IMR-90 (cell line): ENCODE measurements at regions not wholly inside any gene's neighbourhood (a gene's known extent, or its start where the extent isn't known, plus 50 kb on each side); places are given as distances from the start of the nearest gene placed in this dataset.

ENCODE experiments used
- ATAC-seq: fragments of 200-7000 bp; cut with Tn5 transposase; 2 replicates; pipeline ENCODE4 v1.9.1; 2020; ENCODE audit warnings: low read depth, mild to moderate bottlenecking, moderate library complexity
- BruUV-seq: library from RNA; stranded (reverse); fragments of 400-500 nt; replicated peaks from 2 replicates; lab custom pipeline; 2021; lab: Mats Ljungman, UMichigan
- CTCF ChIA-PET: fragments of 300-600 bp; formaldehyde crosslinking; extraction: SDS; loops from one replicate; lab custom pipeline; 2021; ENCODE audit warnings: antibody characterized with exemption; lab: Yijun Ruan, JAX
- POLR2A ChIA-PET: fragments of 300-600 bp; sonication (Branson Sonifier 250); formaldehyde crosslinking; loops from one replicate; lab custom pipeline; 2022; ENCODE audit warnings: antibody characterized with exemption; ENCODE audit not compliant: unreplicated experiment; lab: Charles Lee
- DNase-seq: peaks from one replicate; pipeline ENCODE4 v3.0.0; 2013
- H2AFZ ChIP-seq: replicated peaks from 2 replicates; pipeline ENCODE3; 2013; ENCODE audit warnings: low read length, mild to moderate bottlenecking; ENCODE audit not compliant: poor library complexity
- H2AK5ac ChIP-seq: 2 replicates; pipeline ENCODE4 v1.6.1; 2013; ENCODE audit warnings: low read depth, low read length, inconsistent platforms
- H2AK9ac ChIP-seq: replicated peaks from 2 replicates; pipeline ENCODE3; 2013; ENCODE audit warnings: mild to moderate bottlenecking, low read depth, low read length, moderate library complexity; ENCODE audit not compliant: poor library complexity
- H2BK120ac ChIP-seq: 2 replicates; pipeline ENCODE4 v1.6.1; 2013; ENCODE audit warnings: low read depth, low read length, inconsistent platforms
- H2BK15ac ChIP-seq: 3 replicates; pipeline ENCODE4 v1.6.1; 2013; ENCODE audit warnings: low read depth, low read length, inconsistent platforms
- H2BK20ac ChIP-seq: 2 replicates; pipeline ENCODE4 v1.6.1; 2013; ENCODE audit warnings: low read depth, mild to moderate bottlenecking, inconsistent platforms, low read length, moderate library complexity
- H2BK5ac ChIP-seq: 2 replicates; pipeline ENCODE4 v1.6.1; 2013; ENCODE audit warnings: mild to moderate bottlenecking, low read depth, low read length, inconsistent platforms; ENCODE audit not compliant: poor library complexity, severe bottlenecking
- H3K14ac ChIP-seq: replicated peaks from 2 replicates; pipeline ENCODE4 v1.6.1; 2013; ENCODE audit warnings: low read depth, low read length, inconsistent platforms
- H3K18ac ChIP-seq: 2 replicates; pipeline ENCODE4 v1.6.1; 2013; ENCODE audit warnings: low read depth, low read length, control low read depth
- H3K23ac ChIP-seq: 2 replicates; pipeline ENCODE4 v1.6.1; 2013; ENCODE audit warnings: low read depth, low read length, inconsistent platforms
- H3K27ac ChIP-seq: 2 replicates; pipeline ENCODE4 v1.5.1; 2013; ENCODE audit warnings: mild to moderate bottlenecking, control low read depth, low read length; ENCODE audit not compliant: insufficient read depth
- H3K27me3 ChIP-seq: 2 replicates; pipeline ENCODE4 v1.6.1; 2013; ENCODE audit warnings: low read length; ENCODE audit not compliant: control insufficient read depth, insufficient read depth
- H3K36me3 ChIP-seq: 2 replicates; pipeline ENCODE4 v1.6.1; 2013; ENCODE audit warnings: low read length, mixed read lengths; ENCODE audit not compliant: control insufficient read depth, insufficient read depth
- H3K4ac ChIP-seq: 2 replicates; pipeline ENCODE4 v1.6.1; 2013; ENCODE audit warnings: low read depth, low read length, inconsistent platforms
- H3K4me1 ChIP-seq: 2 replicates; pipeline ENCODE4 v1.6.1; 2013; ENCODE audit warnings: low read length, mixed read lengths; ENCODE audit not compliant: control insufficient read depth, insufficient read depth
- H3K4me2 ChIP-seq: 2 replicates; pipeline ENCODE4 v1.6.1; 2013; ENCODE audit warnings: low read depth, mild to moderate bottlenecking, control low read depth, low read length, moderate library complexity
- H3K4me3 ChIP-seq: 2 replicates; pipeline ENCODE4 v1.5.1; 2013; ENCODE audit warnings: low read depth, mild to moderate bottlenecking, control low read depth, low read length, moderate library complexity; ENCODE audit not compliant: insufficient read depth
- H3K56ac ChIP-seq: 2 replicates; pipeline ENCODE4 v1.6.1; 2013; ENCODE audit warnings: low read length, inconsistent platforms; ENCODE audit not compliant: insufficient read depth; ENCODE audit errors: extremely low read depth
- H3K79me1 ChIP-seq, 2 experiments: 2 replicates each; pipeline ENCODE4 v1.6.1; 2013; ENCODE audit warnings: low read length in 2 of 2, inconsistent platforms in 1 of 2, low read depth in 1 of 2
- H3K9ac ChIP-seq: 2 replicates; pipeline ENCODE4 v1.6.1; 2013; ENCODE audit warnings: low read depth, low read length, control low read depth
- H3K9me1 ChIP-seq: 2 replicates; pipeline ENCODE4 v1.6.1; 2013; ENCODE audit warnings: low read length, inconsistent platforms; ENCODE audit not compliant: insufficient read depth
- H3K9me3 ChIP-seq: 2 replicates; pipeline ENCODE4 v1.6.1; 2013; ENCODE audit warnings: low read length; ENCODE audit not compliant: control insufficient read depth, insufficient read depth
- H4K20me1 ChIP-seq: 2 replicates; pipeline ENCODE4 v1.6.1; 2013; ENCODE audit warnings: low read length, inconsistent platforms; ENCODE audit not compliant: insufficient read depth
- H4K5ac ChIP-seq: 2 replicates; pipeline ENCODE4 v1.6.1; 2013; ENCODE audit warnings: mild to moderate bottlenecking, low read depth, low read length, control low read depth
- H4K8ac ChIP-seq, 2 experiments: 2 replicates each; pipeline ENCODE4 v1.6.1; 2013; ENCODE audit warnings: low read depth in 2 of 2, low read length in 2 of 2, control low read depth in 1 of 2, inconsistent platforms in 1 of 2
- H4K91ac ChIP-seq: 2 replicates; pipeline ENCODE4 v1.6.1; 2013; ENCODE audit warnings: low read depth, low read length, inconsistent platforms; ENCODE audit not compliant: insufficient read depth
- CHD1 ChIP-seq: IDR thresholded peaks from 2 replicates; pipeline ENCODE4 v1.6.1; 2012; ENCODE audit warnings: low read depth, low read length, improper control_type of control experiment
- FOS ChIP-seq: fragments of 150-350 bp; IDR thresholded peaks from 2 replicates; pipeline ENCODE4 v1.6.1; 2016; ENCODE audit warnings: low read depth, low read length
- MXI1 ChIP-seq: IDR thresholded peaks from 2 replicates; pipeline ENCODE4 v1.6.1; 2012; ENCODE audit warnings: low read depth, mild to moderate bottlenecking, low read length, moderate library complexity, borderline replicate concordance
- NFE2L2 ChIP-seq: fragments of 150-350 bp; IDR thresholded peaks from 2 replicates; pipeline ENCODE4 v1.6.1; 2016; ENCODE audit warnings: low read depth, mild to moderate bottlenecking, low read length
- POLR2A ChIP-seq: IDR thresholded peaks from 2 replicates; pipeline ENCODE4 v1.6.1; 2012; ENCODE audit warnings: mild to moderate bottlenecking, low read depth, low read length
- RAD21 ChIP-seq: IDR thresholded peaks from 2 replicates; pipeline ENCODE4 v1.6.1; 2012; ENCODE audit warnings: low read length, improper control_type of control experiment
- SMC3 ChIP-seq: fragments of 150-350 bp; IDR thresholded peaks from 2 replicates; pipeline ENCODE4 v1.6.1; 2016; ENCODE audit warnings: low read depth, mild to moderate bottlenecking, antibody characterized with exemption, low read length, moderate library complexity
- WGBS, 2 experiments: methylation state at CpG; one replicate each; pipeline versions ENCODE4 v1.1.5 to v1.1.7; 2013; ENCODE audit warnings: missing lambda C conversion rate in 2 of 2; ENCODE audit not compliant: insufficient read length in 1 of 2; ENCODE audit errors: extremely low coverage in 2 of 2; 5-methylcytosine and 5-hydroxymethylcytosine counted together
- dilution Hi-C: fragments of 300-500 bp; cut with HindIII; formaldehyde crosslinking; loops from one replicate; pipeline ENCODE4 v1.14.3; 2018; ENCODE audit warnings: low sequenced_read_pairs; ENCODE audit not compliant: unreplicated experiment
- in situ Hi-C: fragments of 300-500 bp; cut with MboI; formaldehyde crosslinking; loops from 3 replicates; pipeline ENCODE4 v1.14.3; 2019; ENCODE audit warnings: low sequenced_read_pairs, inconsistent platforms, mixed read lengths
- intact Hi-C: fragments of 100-400 bp; cut with micrococcal nuclease; formaldehyde crosslinking; loops from 2 replicates; pipeline ENCODE4 v1.10.0; 2022
- TF ChIP-seq, protein P1 (sequence below): conservative IDR thresholded peaks from 2 replicates; pipeline ENCODE4 v1.5.1; 2012; ENCODE audit warnings: mild to moderate bottlenecking, low read depth, low read length, improper control_type of control experiment
- TF ChIP-seq, protein P2 (sequence below): fragments of 150-350 bp; IDR thresholded peaks from 2 replicates; pipeline ENCODE4 v1.6.1; 2017; ENCODE audit warnings: mild to moderate bottlenecking, antibody characterized with exemption, low read length, low read depth

DNA sequence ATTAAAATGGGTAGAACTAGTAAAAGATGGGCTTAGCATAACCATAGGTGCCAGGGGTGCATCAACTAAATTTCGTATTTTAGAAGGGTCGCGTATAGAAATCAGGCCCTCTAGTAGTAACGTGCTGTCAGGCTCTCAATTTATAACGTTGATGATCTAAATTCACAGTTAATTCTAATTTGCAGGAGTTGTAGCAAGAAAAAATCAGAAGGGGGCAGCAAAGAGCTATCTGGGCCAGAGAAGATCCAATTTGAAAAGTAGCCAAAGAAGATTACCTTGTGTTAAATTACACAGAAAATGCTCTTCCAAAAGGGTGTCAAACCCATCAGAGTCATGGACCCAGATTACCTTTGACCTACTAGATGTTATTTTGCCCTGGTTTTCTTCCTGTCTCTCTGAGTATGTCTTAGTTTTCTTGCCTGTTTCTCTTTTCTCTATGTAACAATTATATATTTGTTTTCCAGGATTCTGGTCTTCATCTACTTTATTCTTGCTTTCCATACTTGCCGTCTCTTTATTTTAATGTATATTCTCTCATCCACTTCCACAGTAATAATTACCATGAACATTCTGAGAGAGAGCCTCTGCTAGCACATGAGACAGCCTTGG, 1030.9 kb downstream of the AMY1C start:
- WGBS, 2 experiments = no CpG with 5 or more reads among the region's 6 CpGs
- no peaks in the 10 kb centered on the region for H3K4me1 ChIP-seq
- no TSS peak for BruUV-seq
- H3K23ac ChIP-seq = no peak overlapping the region
- no peak overlapping the region for H3K14ac ChIP-seq
- no peak overlapping the region for H3K9ac ChIP-seq
- intact Hi-C loops = loop anchor here (10.0 kb wide), 1 partner anchor 1014 kb away; no protein-coding TSS in a partner anchor
- H3K27me3 ChIP-seq = no peaks in the 10 kb centered on the region
- H3K27ac ChIP-seq = no peak overlapping the region
- H4K20me1 ChIP-seq = no peaks in the 10 kb centered on the region
- H4K8ac ChIP-seq = no peak overlapping the region
- dilution Hi-C loops = no loop called here
- no peak overlapping the region for H3K18ac ChIP-seq
- H3K4me3 ChIP-seq = no peak overlapping the region
- no peak for TF ChIP-seq MXI1
- peak; percentile 31; the same call in 1 of the 2 replicates for TF ChIP-seq SMC3
- TF ChIP-seq POLR2A = no peak
- TF ChIP-seq, protein P1, sequence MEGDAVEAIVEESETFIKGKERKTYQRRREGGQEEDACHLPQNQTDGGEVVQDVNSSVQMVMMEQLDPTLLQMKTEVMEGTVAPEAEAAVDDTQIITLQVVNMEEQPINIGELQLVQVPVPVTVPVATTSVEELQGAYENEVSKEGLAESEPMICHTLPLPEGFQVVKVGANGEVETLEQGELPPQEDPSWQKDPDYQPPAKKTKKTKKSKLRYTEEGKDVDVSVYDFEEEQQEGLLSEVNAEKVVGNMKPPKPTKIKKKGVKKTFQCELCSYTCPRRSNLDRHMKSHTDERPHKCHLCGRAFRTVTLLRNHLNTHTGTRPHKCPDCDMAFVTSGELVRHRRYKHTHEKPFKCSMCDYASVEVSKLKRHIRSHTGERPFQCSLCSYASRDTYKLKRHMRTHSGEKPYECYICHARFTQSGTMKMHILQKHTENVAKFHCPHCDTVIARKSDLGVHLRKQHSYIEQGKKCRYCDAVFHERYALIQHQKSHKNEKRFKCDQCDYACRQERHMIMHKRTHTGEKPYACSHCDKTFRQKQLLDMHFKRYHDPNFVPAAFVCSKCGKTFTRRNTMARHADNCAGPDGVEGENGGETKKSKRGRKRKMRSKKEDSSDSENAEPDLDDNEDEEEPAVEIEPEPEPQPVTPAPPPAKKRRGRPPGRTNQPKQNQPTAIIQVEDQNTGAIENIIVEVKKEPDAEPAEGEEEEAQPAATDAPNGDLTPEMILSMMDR = peak; percentile 66
- TF ChIP-seq NFE2L2 = no peak
- peak; percentile 71 for TF ChIP-seq RAD21
- TF ChIP-seq, protein P2, sequence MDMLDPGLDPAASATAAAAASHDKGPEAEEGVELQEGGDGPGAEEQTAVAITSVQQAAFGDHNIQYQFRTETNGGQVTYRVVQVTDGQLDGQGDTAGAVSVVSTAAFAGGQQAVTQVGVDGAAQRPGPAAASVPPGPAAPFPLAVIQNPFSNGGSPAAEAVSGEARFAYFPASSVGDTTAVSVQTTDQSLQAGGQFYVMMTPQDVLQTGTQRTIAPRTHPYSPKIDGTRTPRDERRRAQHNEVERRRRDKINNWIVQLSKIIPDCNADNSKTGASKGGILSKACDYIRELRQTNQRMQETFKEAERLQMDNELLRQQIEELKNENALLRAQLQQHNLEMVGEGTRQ = no peak
- TF ChIP-seq FOS = no peak
- TF ChIP-seq CHD1 = no peak
- ChIA-PET CTCF (no interaction called here), POLR2A (no interaction called here)
- no peak overlapping the region for H2AK9ac ChIP-seq
- in situ Hi-C loops = no loop called here
- no peaks in the 10 kb centered on the region for H3K9me1 ChIP-seq
- H2AFZ ChIP-seq = no peak overlapping the region
- H4K5ac ChIP-seq = no peak overlapping the region
- no peaks in the 10 kb centered on the region for H3K9me3 ChIP-seq
- no peak overlapping the region for H2BK15ac ChIP-seq
- no peak overlapping the region for H3K56ac ChIP-seq
- H3K79me1 ChIP-seq = no peaks in the 10 kb centered on the region
- H3K4ac ChIP-seq = no peak overlapping the region
- H3K36me3 ChIP-seq = no peaks in the 10 kb centered on the region
- H2BK5ac ChIP-seq = no peak overlapping the region
- H3K4me2 ChIP-seq = no peak overlapping the region
- peak; percentile 1 for DNase-seq
- H4K91ac ChIP-seq = no peak overlapping the region
- H2AK5ac ChIP-seq = no peak overlapping the region
- H2BK120ac ChIP-seq = no peak overlapping the region
- ATAC-seq = no peak
- H2BK20ac ChIP-seq = no peak overlapping the region
